ENCODE measurements at regions not wholly inside any gene's neighbourhood (a gene's known extent, or its start where the extent isn't known, plus 50 kb on each side); places are given as distances from the start of the nearest gene placed in this dataset.

GRCh38 chr5:101806410-101806809 lies 489.7 kb downstream of the SLCO4C1 start:
- Histone ChIP-seq H3K4me1 (ENCODE audit: control insufficient read depth in 4 of 4, insufficient read depth in 4 of 4, low read length in 3 of 4) (no peaks in the 10 kb centered on the region), H3K27me3 (ENCODE audit: control insufficient read depth in 4 of 4, insufficient read depth in 4 of 4, low read length in 3 of 4) (no peaks in the 10 kb centered on the region), H3K9ac (ENCODE audit: low read depth in 1 of 2, low read length in 2 of 2) (no peak overlapping the region), H3K27ac (ENCODE audit: low read depth in 1 of 2, low read length in 2 of 2) (no peak overlapping the region), H3K4me3 (ENCODE audit: low read depth in 1 of 3, low read length in 3 of 3) (no peak overlapping the region), H3K36me3 (ENCODE audit: control insufficient read depth in 4 of 4, insufficient read depth in 3 of 4, low read depth in 1 of 4, low read length in 3 of 4) (no peaks in the 10 kb centered on the region), H3K9me3 (ENCODE audit: control insufficient read depth in 4 of 4, low read length in 3 of 4) (no peaks in the 10 kb centered on the region)
- no peak for DNase-seq (ENCODE audit: low spot score)
- TF ChIP-seq, protein P1, sequence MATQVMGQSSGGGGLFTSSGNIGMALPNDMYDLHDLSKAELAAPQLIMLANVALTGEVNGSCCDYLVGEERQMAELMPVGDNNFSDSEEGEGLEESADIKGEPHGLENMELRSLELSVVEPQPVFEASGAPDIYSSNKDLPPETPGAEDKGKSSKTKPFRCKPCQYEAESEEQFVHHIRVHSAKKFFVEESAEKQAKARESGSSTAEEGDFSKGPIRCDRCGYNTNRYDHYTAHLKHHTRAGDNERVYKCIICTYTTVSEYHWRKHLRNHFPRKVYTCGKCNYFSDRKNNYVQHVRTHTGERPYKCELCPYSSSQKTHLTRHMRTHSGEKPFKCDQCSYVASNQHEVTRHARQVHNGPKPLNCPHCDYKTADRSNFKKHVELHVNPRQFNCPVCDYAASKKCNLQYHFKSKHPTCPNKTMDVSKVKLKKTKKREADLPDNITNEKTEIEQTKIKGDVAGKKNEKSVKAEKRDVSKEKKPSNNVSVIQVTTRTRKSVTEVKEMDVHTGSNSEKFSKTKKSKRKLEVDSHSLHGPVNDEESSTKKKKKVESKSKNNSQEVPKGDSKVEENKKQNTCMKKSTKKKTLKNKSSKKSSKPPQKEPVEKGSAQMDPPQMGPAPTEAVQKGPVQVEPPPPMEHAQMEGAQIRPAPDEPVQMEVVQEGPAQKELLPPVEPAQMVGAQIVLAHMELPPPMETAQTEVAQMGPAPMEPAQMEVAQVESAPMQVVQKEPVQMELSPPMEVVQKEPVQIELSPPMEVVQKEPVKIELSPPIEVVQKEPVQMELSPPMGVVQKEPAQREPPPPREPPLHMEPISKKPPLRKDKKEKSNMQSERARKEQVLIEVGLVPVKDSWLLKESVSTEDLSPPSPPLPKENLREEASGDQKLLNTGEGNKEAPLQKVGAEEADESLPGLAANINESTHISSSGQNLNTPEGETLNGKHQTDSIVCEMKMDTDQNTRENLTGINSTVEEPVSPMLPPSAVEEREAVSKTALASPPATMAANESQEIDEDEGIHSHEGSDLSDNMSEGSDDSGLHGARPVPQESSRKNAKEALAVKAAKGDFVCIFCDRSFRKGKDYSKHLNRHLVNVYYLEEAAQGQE (IDR thresholded peaks at IDR 0.05) = no peak
- TF ChIP-seq RXRA (IDR thresholded peaks at IDR 0.05) (no peak), CTCF (IDR thresholded peaks at IDR 0.05; ENCODE audit: low read depth, low read length, missing input control) (no peak)
- 56% methylated on average over 2 of the region's 2 CpGs for WGBS

DNA sequence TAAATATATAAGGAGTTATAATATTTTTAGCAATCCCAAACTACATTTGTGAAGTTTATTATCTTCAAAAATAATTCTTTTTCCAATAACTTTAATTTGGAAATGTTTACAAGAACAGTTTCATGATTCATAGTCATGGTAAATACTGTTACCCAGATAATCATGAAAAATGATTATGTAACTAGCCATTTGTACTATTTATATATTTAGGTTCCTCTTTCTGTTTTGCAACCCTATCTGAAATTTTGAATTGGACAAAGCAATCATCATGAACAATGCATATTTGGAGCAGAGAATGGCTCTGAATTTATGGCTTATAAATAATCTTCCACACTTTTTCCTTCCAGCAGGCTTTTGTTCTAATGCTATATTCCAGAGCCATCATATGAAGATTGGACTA lies 499.7 kb downstream of the SLCO4C1 start:
- H3K4me3 ChIP-seq (ENCODE audit: low read depth in 1 of 3, low read length in 3 of 3) = no peak overlapping the region
- peaks cover 0 to 2% (median 0%) of the 10 kb centered on the region in 4 donors for H3K9me3 ChIP-seq (ENCODE audit: control insufficient read depth in 4 of 4, low read length in 3 of 4)
- no peak overlapping the region for H3K27ac ChIP-seq (ENCODE audit: low read depth in 1 of 2, low read length in 2 of 2)
- H3K36me3 ChIP-seq (ENCODE audit: control insufficient read depth in 4 of 4, insufficient read depth in 3 of 4, low read depth in 1 of 4, low read length in 3 of 4) = no peaks in the 10 kb centered on the region
- TF ChIP-seq YY1 (IDR thresholded peaks at IDR 0.05) (no peak), ATF3 (IDR thresholded peaks at IDR 0.05) (no peak), CTCF (IDR thresholded peaks at IDR 0.05; ENCODE audit: low read depth, low read length, missing input control) (no peak), ZBTB33 (IDR thresholded peaks at IDR 0.05) (no peak), NR2F2 (IDR thresholded peaks at IDR 0.05) (no peak), EGR1 (IDR thresholded peaks at IDR 0.05; ENCODE audit: low read depth in 2 of 2) (no peak), SP1 (IDR thresholded peaks at IDR 0.05) (no peak), FOXA1 (IDR thresholded peaks at IDR 0.05) (no peak), GABPA (IDR thresholded peaks at IDR 0.05 in 1 of 2, conservative IDR thresholded peaks at IDR 0.05 in 1 of 2) (no peak), RXRA (IDR thresholded peaks at IDR 0.05) (no peak)
- TF ChIP-seq, protein P1 (IDR thresholded peaks at IDR 0.05) = no peak
- TF ChIP-seq, protein P2, sequence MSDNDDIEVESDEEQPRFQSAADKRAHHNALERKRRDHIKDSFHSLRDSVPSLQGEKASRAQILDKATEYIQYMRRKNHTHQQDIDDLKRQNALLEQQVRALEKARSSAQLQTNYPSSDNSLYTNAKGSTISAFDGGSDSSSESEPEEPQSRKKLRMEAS (IDR thresholded peaks at IDR 0.05) = no peak
- H3K4me1 ChIP-seq (ENCODE audit: control insufficient read depth in 4 of 4, insufficient read depth in 4 of 4, low read length in 3 of 4) = no peaks in the 10 kb centered on the region
- H3K9ac ChIP-seq (ENCODE audit: low read depth in 1 of 2, low read length in 2 of 2) = no peak overlapping the region
- no peaks in the 10 kb centered on the region for H3K27me3 ChIP-seq (ENCODE audit: control insufficient read depth in 4 of 4, insufficient read depth in 4 of 4, low read length in 3 of 4)
- no peak for DNase-seq (ENCODE audit: low spot score)

All from liver (tissue), 8 donors.